Ovary (tissue), 3 donors: ENCODE measurements at regions not wholly inside any gene's neighbourhood (a gene's known extent, or its start where the extent isn't known, plus 50 kb on each side); places are given as distances from the start of the nearest gene placed in this dataset.

Experiments used
- CTCF ChIP-seq, 3 donors: fragments of 450-650 bp in 2 of 3; fragments of 200-600 bp in 1 of 3; IDR thresholded peaks; one replicate each; pipeline versions ENCODE4 v1.5.1 to v1.8.0; 2016 to 2022; ENCODE audit warnings: antibody characterized with exemption in 3 of 3, mild to moderate bottlenecking in 1 of 3
- EP300 ChIP-seq: sonication (generic); formaldehyde crosslinking; IDR thresholded peaks from one replicate; pipeline ENCODE4 v1.6.1; 2017; ENCODE audit warnings: antibody characterized with exemption
- POLR2A ChIP-seq: fragments of 450-650 bp; IDR thresholded peaks from one replicate; pipeline ENCODE4 v1.6.1; 2017; ENCODE audit warnings: antibody characterized with exemption, mild to moderate bottlenecking, moderate library complexity
- donor health status: DM: no; HTN: no; CAD: no.

GRCh38 chr2:204363513-204363912 is 181.8 kb upstream of the PARD3B start:
- TF ChIP-seq CTCF (IDR thresholded peaks at IDR 0.05): no peak
- no peak for TF ChIP-seq EP300
- TF ChIP-seq POLR2A: no peak
